Spinal cord (tissue), 9 donors: ENCODE measurements at regions not wholly inside any gene's neighbourhood (a gene's known extent, or its start where the extent isn't known, plus 50 kb on each side); places are given as distances from the start of the nearest gene placed in this dataset.

Experiments used
- DNase-seq, 6 donors: peaks; one replicate each; pipeline versions ENCODE4 v3.0.0 to v3.0.0-alpha.2; 2013 to 2015; ENCODE audit warnings: low spot score in 6 of 6, low read depth in 4 of 6
- H3K27ac ChIP-seq: one replicate; pipeline ENCODE4 v1.5.1; 2013; ENCODE audit warnings: low read depth, low read length, control low read depth
- H3K27me3 ChIP-seq: one replicate; pipeline ENCODE4 v1.6.1; 2013; ENCODE audit warnings: low read length; ENCODE audit not compliant: control insufficient read depth, insufficient read depth
- H3K36me3 ChIP-seq: one replicate; pipeline ENCODE4 v1.6.1; 2013; ENCODE audit warnings: low read length; ENCODE audit not compliant: control insufficient read depth, insufficient read depth
- H3K4me1 ChIP-seq: one replicate; pipeline ENCODE4 v1.6.1; 2013; ENCODE audit warnings: low read length; ENCODE audit not compliant: control insufficient read depth, insufficient read depth
- H3K4me3 ChIP-seq: one replicate; pipeline ENCODE4 v1.5.1; 2013; ENCODE audit warnings: low read depth, low read length, control low read depth
- H3K9me3 ChIP-seq: one replicate; pipeline ENCODE4 v1.6.1; 2013; ENCODE audit warnings: low read length; ENCODE audit not compliant: control insufficient read depth, insufficient read depth
- WGBS: methylation state at CpG from one replicate; pipeline ENCODE4 v1.1.5; 2013; ENCODE audit warnings: missing lambda C conversion rate; ENCODE audit not compliant: insufficient coverage; 5-methylcytosine and 5-hydroxymethylcytosine counted together
- donor health status: healthy.

DNA sequence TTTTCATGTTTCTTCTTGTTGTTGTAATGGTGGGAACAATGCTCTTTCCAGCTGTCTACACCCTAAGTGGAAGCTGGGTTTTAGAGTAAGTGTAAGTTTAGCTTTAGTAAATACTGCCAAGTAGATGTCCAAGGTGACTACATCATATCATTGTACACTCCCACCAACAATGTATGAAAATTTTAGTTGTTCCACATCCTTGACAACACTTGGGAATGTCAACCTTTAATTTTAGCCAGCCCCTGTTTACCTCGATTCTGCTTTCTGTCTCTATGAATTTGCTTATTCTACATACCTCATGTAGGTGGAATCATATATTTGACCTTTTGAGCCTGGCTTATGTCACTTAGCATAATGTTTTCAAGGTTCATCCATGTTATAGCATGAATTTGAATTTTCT lies 93.0 kb downstream of the MTPAP start:
- no CpG with 5 or more reads among the region's 1 CpG for WGBS
- DNase-seq: no peak
- no peaks in the 10 kb centered on the region for H3K27me3 ChIP-seq
- no peaks in the 10 kb centered on the region for H3K4me1 ChIP-seq
- peaks cover 6% of the 10 kb centered on the region for H3K9me3 ChIP-seq
- no peak overlapping the region for H3K27ac ChIP-seq
- no peak overlapping the region for H3K4me3 ChIP-seq
- H3K36me3 ChIP-seq: no peaks in the 10 kb centered on the region

GRCh38 chr10:30254926-30255325 lies 94.2 kb downstream of the MTPAP start:
- no peaks in the 10 kb centered on the region for H3K4me1 ChIP-seq
- DNase-seq: no peak
- no CpG with 5 or more reads among the region's 1 CpG for WGBS
- no peaks in the 10 kb centered on the region for H3K36me3 ChIP-seq
- peaks cover 6% of the 10 kb centered on the region for H3K9me3 ChIP-seq
- H3K27ac ChIP-seq: no peak overlapping the region
- no peaks in the 10 kb centered on the region for H3K27me3 ChIP-seq
- H3K4me3 ChIP-seq: no peak overlapping the region

- no peak for DNase-seq
- 100% methylated on average over 2 of the region's 4 CpGs for WGBS
Measured at GRCh38 chr10:30248728-30249127, 100.3 kb downstream of the MTPAP start.

GRCh38 chr10:30247704-30248103 lies 101.4 kb downstream of the MTPAP start:
- Histone ChIP-seq H3K4me3 (no peak overlapping the region), H3K27ac (no peak overlapping the region), H3K27me3 (no peaks in the 10 kb centered on the region), H3K36me3 (no peaks in the 10 kb centered on the region), H3K4me1 (no peaks in the 10 kb centered on the region), H3K9me3 (no peaks in the 10 kb centered on the region)
- DNase-seq: no peak
- WGBS: 100% methylated on average over 1 of the region's 4 CpGs

More at GRCh38 chr10:30248728-30249127, 100.3 kb downstream of the MTPAP start:
- peaks cover 4% of the 10 kb centered on the region for H3K9me3 ChIP-seq
- H3K27ac ChIP-seq: no peak overlapping the region
- no peaks in the 10 kb centered on the region for H3K4me1 ChIP-seq
- no peaks in the 10 kb centered on the region for H3K27me3 ChIP-seq
- H3K4me3 ChIP-seq: no peak overlapping the region
- H3K36me3 ChIP-seq: no peaks in the 10 kb centered on the region

DNA sequence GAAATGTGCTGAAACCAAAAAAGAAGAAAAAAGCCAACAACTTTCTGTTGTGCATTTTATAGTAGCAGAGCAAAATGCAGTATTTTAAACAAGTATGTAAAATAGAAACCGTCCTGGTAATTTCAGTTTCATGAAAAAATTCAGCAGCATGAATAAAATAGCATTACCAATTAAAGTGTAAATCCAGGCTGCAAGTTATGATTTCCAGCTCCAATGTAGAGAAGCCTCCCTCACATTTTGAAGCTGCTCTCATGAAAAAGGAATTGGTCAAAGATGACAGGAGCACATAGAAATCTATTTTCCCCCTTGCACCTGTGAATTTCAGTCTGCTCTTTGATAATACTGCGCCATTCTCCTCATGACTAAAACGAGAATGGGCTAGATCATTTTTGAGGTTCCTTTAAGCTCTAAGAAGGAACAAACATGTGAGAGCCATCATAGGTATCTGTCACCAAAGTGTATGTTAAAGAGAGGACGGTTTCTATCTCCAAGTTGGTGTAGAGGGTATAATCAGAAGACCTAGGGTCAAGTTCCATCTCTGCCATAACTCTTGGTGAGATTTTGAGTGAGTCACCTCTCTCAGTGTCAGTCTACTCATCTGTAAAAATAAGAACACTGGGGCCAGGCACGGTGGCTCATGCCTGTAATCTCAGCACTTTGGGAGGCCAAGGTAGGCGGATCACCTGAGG lies 107.5 kb downstream of the MTPAP start:
- H3K36me3 ChIP-seq: no peaks in the 10 kb centered on the region
- no peak overlapping the region for H3K4me3 ChIP-seq
- whole genome bisulfite sequencing: 78% methylated on average over 3 of the region's 6 CpGs
- H3K9me3 ChIP-seq: no peaks in the 10 kb centered on the region
- no peaks in the 10 kb centered on the region for H3K27me3 ChIP-seq
- no peak overlapping the region for H3K27ac ChIP-seq
- no peak for DNase-seq
- no peaks in the 10 kb centered on the region for H3K4me1 ChIP-seq

- H3K4me1 ChIP-seq: no peaks in the 10 kb centered on the region
- H3K4me3 ChIP-seq: no peak overlapping the region
- no peak overlapping the region for H3K27ac ChIP-seq
- no peaks in the 10 kb centered on the region for H3K27me3 ChIP-seq
- WGBS: 80% methylated on average over 6 of the region's 8 CpGs
- DNase-seq: no peak
- no peaks in the 10 kb centered on the region for H3K36me3 ChIP-seq
- H3K9me3 ChIP-seq: no peaks in the 10 kb centered on the region
Measured at GRCh38 chr10:30238836-30239235, 110.2 kb downstream of the MTPAP start.

- Histone ChIP-seq H3K4me3 (no peak overlapping the region), H3K27me3 (no peaks in the 10 kb centered on the region), H3K36me3 (no peaks in the 10 kb centered on the region), H3K9me3 (no peaks in the 10 kb centered on the region), H3K27ac (no peak overlapping the region), H3K4me1 (no peaks in the 10 kb centered on the region)
- DNase-seq: no peak
- WGBS: 78% methylated on average over 1 of the region's 4 CpGs
Measured at GRCh38 chr10:30233186-30233959, 115.7 kb downstream of the MTPAP start.

- Histone ChIP-seq H3K4me1 (no peaks in the 10 kb centered on the region), H3K27me3 (no peaks in the 10 kb centered on the region), H3K36me3 (no peaks in the 10 kb centered on the region), H3K27ac (no peak overlapping the region), H3K9me3 (no peaks in the 10 kb centered on the region), H3K4me3 (no peak overlapping the region)
- no peak for DNase-seq
- no CpG with 5 or more reads among the region's 5 CpGs for WGBS
Measured at GRCh38 chr10:30231709-30232108, 117.4 kb downstream of the MTPAP start.

GRCh38 chr10:30231071-30231652 lies 117.9 kb downstream of the MTPAP start:
- Histone ChIP-seq H3K9me3 (no peaks in the 10 kb centered on the region), H3K36me3 (no peaks in the 10 kb centered on the region), H3K4me1 (no peaks in the 10 kb centered on the region), H3K27ac (no peak overlapping the region), H3K27me3 (no peaks in the 10 kb centered on the region), H3K4me3 (no peak overlapping the region)
- WGBS: 75% methylated on average over 6 of the region's 8 CpGs
- no peak for DNase-seq
